A673 (cell line): ENCODE measurements at regions not wholly inside any gene's neighbourhood (a gene's known extent, or its start where the extent isn't known, plus 50 kb on each side); places are given as distances from the start of the nearest gene placed in this dataset.
"Not testable (repeated sequence)": the region's sequence is repeated elsewhere in the genome, so short reads cannot be mapped to it uniquely, and the experiment has no call there.

Source experiments
- BruUV-seq: library from RNA; stranded (reverse); fragments of 400-500 nt; replicated peaks from 2 replicates; lab custom pipeline; 2021; lab: Mats Ljungman, UMichigan
- CTCF ChIA-PET: fragments of 300-600 bp; sonication (Branson Sonifier 250); formaldehyde crosslinking; loops from one replicate; lab custom pipeline; 2022; ENCODE audit warnings: antibody characterized with exemption; lab: Charles Lee
- POLR2A ChIA-PET: fragments of 300-600 bp; sonication (Branson Sonifier 250); formaldehyde crosslinking; loops from one replicate; lab custom pipeline; 2022; ENCODE audit warnings: antibody characterized with exemption; ENCODE audit not compliant: low non-redundant PET; lab: Charles Lee
- DNase-seq: peaks from one replicate; pipeline ENCODE4 v3.0.0-alpha.2; 2015; ENCODE audit warnings: low spot score
- H3K27ac ChIP-seq: fragments of 200-600 bp; sonication (generic); 2 replicates; pipeline ENCODE4 v1.5.1; 2016; ENCODE audit warnings: mixed run types, low read depth, mild to moderate bottlenecking, mixed read lengths, antibody characterized with exemption, low read length; ENCODE audit not compliant: poor library complexity, severe bottlenecking
- H3K27me3 ChIP-seq: fragments of 200-600 bp; sonication (generic); replicated peaks from 2 replicates; pipeline ENCODE4 v1.6.1; 2017; ENCODE audit warnings: mixed run types, low read depth, mild to moderate bottlenecking, mixed read lengths, antibody characterized with exemption, low read length; ENCODE audit not compliant: insufficient read depth, poor library complexity
- H3K36me3 ChIP-seq: fragments of 200-600 bp; sonication (generic); 2 replicates; pipeline ENCODE4 v1.6.1; 2016; ENCODE audit warnings: mixed run types, mild to moderate bottlenecking, mixed read lengths, antibody characterized with exemption, low read length; ENCODE audit not compliant: insufficient read depth, poor library complexity, severe bottlenecking
- H3K4me1 ChIP-seq: fragments of 200-600 bp; sonication (generic); 2 replicates; pipeline ENCODE4 v1.6.1; 2017; ENCODE audit warnings: mixed run types, mild to moderate bottlenecking, mixed read lengths, antibody characterized with exemption, low read length; ENCODE audit not compliant: insufficient read depth, poor library complexity, severe bottlenecking
- H3K4me3 ChIP-seq: fragments of 200-600 bp; sonication (generic); 2 replicates; pipeline ENCODE4 v1.5.1; 2016; ENCODE audit warnings: low read depth, mixed run types, mild to moderate bottlenecking, mixed read lengths, low read length; ENCODE audit not compliant: poor library complexity, severe bottlenecking
- H3K9me3 ChIP-seq: fragments of 200-600 bp; sonication (generic); 2 replicates; pipeline ENCODE4 v1.6.1; 2016; ENCODE audit warnings: mixed run types, low read depth, mild to moderate bottlenecking, mixed read lengths, antibody characterized with exemption, low read length; ENCODE audit not compliant: poor library complexity, severe bottlenecking
- EZH2 ChIP-seq: fragments of 200-600 bp; sonication (generic); IDR thresholded peaks from 2 replicates; pipeline ENCODE4 v1.6.1; 2017; ENCODE audit warnings: borderline replicate concordance, low read depth, mild to moderate bottlenecking, mixed read lengths, antibody characterized with exemption, low read length; ENCODE audit not compliant: poor library complexity, severe bottlenecking
- intact Hi-C: fragments of 100-400 bp; cut with micrococcal nuclease; formaldehyde crosslinking; loops from one replicate; pipeline ENCODE4 v1.10.0; 2022; ENCODE audit not compliant: unreplicated experiment
- TF ChIP-seq, protein P1 (sequence below): fragments of 300-800, 200-600 bp; sonication (generic); conservative IDR thresholded peaks from 2 replicates; pipeline ENCODE4 v1.5.1; 2017; ENCODE audit warnings: low read depth, mild to moderate bottlenecking, antibody characterized with exemption, low read length, moderate library complexity, mixed read lengths

DNA sequence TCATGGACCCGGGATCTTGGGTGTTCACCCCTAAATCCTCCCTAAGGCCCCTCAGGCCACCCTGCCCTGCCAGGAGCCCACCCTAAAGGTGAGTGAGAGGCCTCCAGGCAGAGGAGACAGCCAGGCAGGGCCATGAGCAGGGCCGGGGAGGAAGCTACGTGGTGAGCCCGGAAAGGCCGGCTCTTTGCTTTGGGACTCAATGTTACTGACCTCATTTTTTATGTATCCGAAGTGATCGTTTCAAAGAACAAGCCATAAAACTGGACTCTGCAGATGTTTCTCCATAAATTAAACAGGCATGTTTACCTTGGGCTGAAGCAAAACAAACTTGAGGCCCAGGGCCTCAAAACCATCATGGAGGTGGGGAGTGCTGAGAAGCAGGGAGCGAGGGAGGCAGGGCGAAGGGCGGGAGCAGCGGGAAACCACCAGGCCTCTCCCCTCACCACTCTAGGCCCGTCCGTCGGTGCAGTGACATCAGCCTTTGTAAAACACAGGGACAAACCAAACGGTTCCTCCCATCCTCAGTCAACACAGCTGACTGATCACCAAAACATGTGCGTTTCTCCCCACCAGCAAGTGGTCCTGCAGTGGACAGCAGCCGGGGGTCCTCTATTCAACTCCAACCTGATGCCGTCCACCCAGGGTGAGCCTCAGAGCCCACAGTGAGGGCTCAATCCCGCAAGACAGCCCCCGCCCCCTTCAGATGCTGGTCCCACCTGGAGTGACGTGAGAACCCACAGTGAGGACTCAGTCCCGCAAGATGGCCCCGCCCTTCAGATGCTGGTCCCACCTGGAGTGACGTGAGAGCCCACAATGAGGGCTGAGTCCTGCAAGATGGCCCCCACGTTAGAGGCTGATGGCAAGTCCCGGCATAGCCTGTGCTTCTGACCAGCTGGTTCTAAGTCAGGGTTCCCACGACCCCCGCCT is 102.9 kb upstream of the LRPAP1 start:
- TF ChIP-seq, protein P1, sequence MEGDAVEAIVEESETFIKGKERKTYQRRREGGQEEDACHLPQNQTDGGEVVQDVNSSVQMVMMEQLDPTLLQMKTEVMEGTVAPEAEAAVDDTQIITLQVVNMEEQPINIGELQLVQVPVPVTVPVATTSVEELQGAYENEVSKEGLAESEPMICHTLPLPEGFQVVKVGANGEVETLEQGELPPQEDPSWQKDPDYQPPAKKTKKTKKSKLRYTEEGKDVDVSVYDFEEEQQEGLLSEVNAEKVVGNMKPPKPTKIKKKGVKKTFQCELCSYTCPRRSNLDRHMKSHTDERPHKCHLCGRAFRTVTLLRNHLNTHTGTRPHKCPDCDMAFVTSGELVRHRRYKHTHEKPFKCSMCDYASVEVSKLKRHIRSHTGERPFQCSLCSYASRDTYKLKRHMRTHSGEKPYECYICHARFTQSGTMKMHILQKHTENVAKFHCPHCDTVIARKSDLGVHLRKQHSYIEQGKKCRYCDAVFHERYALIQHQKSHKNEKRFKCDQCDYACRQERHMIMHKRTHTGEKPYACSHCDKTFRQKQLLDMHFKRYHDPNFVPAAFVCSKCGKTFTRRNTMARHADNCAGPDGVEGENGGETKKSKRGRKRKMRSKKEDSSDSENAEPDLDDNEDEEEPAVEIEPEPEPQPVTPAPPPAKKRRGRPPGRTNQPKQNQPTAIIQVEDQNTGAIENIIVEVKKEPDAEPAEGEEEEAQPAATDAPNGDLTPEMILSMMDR, result no peak
- TF ChIP-seq EZH2, result no peak
- Histone ChIP-seq H3K27ac (no peak overlapping the region), H3K27me3 (no peaks in the 10 kb centered on the region), H3K4me3 (no peak overlapping the region), H3K4me1 (no peaks in the 10 kb centered on the region), H3K9me3 (no peaks in the 10 kb centered on the region), H3K36me3 (no peaks in the 10 kb centered on the region)
- ChIA-PET POLR2A (no interaction called here), CTCF (no interaction called here)
- BruUV-seq, result no TSS peak
- intact Hi-C loops, result no loop called here
- DNase-seq, result no peak

DNA sequence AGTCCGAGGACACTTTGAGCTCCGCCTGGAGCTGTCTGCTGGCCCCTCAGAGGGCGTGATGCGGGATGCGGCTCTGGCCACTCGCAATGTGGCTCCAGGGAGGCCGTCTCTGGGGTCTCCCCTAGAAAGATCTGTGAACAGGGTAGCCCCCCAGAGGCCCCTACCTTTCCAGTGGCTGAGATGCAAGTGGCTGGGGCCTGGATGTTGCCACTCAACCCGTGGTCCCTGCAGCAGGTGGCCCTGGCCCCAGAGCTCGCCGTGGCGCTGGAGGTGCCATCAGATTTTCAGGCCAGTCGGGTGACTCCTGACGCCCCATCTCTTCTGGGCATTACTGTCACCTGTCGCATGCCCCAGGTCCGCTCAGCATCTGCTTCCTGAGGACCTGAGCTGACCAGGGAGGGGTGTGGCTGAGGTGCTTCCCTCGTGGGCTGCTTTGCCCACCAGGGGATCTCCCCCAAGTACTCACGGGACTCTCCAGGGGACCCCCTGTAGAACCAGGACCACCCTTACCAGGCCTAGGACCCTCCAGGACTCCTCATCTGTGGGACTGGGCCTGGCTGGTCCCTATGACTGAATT is 102.1 kb upstream of the LRPAP1 start:
- Histone ChIP-seq H3K4me1 (no peaks in the 10 kb centered on the region), H3K27me3 (no peaks in the 10 kb centered on the region), H3K9me3 (no peaks in the 10 kb centered on the region), H3K27ac (no peak overlapping the region), H3K36me3 (no peaks in the 10 kb centered on the region), H3K4me3 (no peak overlapping the region)
- no TSS peak for BruUV-seq
- no peak for DNase-seq
- ChIA-PET POLR2A (no interaction called here), CTCF (no interaction called here)
- TF ChIP-seq EZH2, result no peak
- TF ChIP-seq, protein P1, result no peak
- intact Hi-C loops, result no loop called here

DNA sequence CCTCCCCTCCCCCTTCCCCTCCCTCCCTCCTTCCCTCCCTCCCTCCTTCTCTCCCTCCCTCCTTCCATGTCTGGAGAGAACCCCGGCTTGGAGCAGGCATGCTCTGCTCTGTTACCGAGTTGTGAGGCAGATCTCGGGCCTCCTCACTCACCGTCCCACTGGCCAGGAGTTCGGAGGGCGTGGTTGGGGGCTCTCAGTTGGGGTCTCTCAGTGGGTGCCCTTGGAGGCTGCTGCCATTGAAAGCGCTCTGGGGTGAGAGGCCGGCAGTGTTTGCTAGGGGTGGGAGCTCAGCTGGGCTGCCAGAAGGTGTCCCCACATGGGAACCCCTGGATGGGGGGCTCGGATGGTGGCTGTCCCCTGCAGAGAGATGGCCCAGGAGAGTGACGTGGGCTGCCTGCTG is 101.1 kb upstream of the LRPAP1 start:
- H3K27me3 ChIP-seq, H3K9me3 ChIP-seq, H3K4me1 ChIP-seq, H3K36me3 ChIP-seq, CTCF ChIA-PET, DNase-seq, H3K27ac ChIP-seq, H3K4me3 ChIP-seq, intact Hi-C loops, BruUV-seq, POLR2A ChIA-PET: not testable (repeated sequence)

DNA sequence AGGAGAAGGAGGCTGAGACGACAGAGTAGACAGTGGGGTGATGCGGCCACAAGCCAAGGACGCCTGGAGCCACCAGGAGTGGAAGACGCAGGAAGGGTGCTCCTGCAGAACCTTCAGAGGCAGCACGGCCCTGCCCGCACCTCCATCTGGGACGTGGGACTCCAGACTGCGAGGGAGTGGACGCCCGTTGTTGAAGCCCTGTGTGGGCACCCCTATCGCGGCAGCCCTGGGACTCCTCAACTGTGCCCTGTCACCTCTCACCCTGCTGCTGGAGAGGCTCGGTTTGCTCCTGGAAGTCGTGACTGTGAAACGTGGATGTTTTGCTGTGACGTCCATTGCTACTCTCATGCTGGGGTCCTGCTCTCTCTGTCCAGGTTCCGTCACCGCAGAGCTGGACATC is 100.6 kb upstream of the LRPAP1 start:
- DNase-seq, CTCF ChIA-PET, H3K36me3 ChIP-seq, intact Hi-C loops, BruUV-seq, H3K27ac ChIP-seq, POLR2A ChIA-PET, H3K27me3 ChIP-seq, H3K9me3 ChIP-seq, H3K4me1 ChIP-seq, H3K4me3 ChIP-seq: not testable (repeated sequence)

DNA sequence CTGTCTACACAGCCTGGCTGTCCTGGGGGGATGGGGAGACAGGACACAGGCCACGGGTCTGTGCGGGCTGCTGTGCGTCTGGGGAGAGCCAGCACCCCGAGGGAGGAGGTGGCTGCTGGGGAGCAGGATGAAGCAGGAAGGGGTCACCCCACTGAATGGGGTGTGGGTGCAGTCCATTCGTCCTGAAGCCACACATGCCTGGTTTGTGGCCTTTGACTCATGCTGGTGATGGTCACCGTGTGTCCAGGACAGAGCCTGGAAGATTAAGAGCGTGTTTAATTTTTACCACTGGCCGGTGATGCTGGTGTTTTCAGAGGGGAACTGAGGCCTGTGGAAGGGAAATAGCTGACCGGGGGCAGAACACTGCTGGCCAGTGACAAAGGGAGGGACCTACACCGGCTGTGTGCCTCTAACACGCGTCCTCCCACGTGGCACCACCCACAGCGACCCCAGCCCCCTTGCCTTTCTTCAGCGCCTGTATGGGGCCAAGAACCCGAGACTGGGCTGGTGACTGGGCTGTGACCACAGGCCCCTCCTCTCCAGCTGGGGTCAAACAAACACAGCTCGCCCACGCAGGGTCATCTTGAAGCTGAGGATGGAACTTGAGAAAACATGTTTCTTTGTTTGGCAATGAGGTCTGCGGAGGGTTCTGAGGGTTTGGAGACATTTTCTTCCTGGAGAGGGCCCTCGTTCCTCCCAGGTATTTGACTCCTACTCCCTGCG is 99.5 kb upstream of the LRPAP1 start:
- H3K9me3 ChIP-seq, H3K27me3 ChIP-seq, BruUV-seq, DNase-seq, H3K4me1 ChIP-seq, H3K27ac ChIP-seq, H3K36me3 ChIP-seq, H3K4me3 ChIP-seq, POLR2A ChIA-PET, CTCF ChIA-PET, intact Hi-C loops: not testable (repeated sequence)
